ENCODE measurements at regions not wholly inside any gene's neighbourhood (a gene's known extent, or its start where the extent isn't known, plus 50 kb on each side); places are given as distances from the start of the nearest gene placed in this dataset.

GRCh38 chr2:104790901-104791495 lies 62.9 kb upstream of the POU3F3 start:
- no peak for TF ChIP-seq CTCF (IDR thresholded peaks at IDR 0.05)
- no peak for TF ChIP-seq POLR2A (IDR thresholded peaks at IDR 0.05)
